GM12891 (cell line): ENCODE measurements at regions not wholly inside any gene's neighbourhood (a gene's known extent, or its start where the extent isn't known, plus 50 kb on each side); places are given as distances from the start of the nearest gene placed in this dataset.

Experiments used
- DNase-seq: peaks from one replicate; pipeline ENCODE4 v3.0.0; 2011; ENCODE audit warnings: low spot score; ENCODE audit not compliant: insufficient read length
- FAIRE-seq: peaks from 2 replicates; lab custom pipeline; 2011; peaks lifted over from hg19 to GRCh38; lab: Jason Lieb, UNC
- PAX5 ChIP-seq: IDR thresholded peaks from 2 replicates; pipeline ENCODE4 v1.6.1; 2011; ENCODE audit warnings: low read length, moderate library complexity, mild to moderate bottlenecking; ENCODE audit not compliant: insufficient read depth, severe bottlenecking
- POLR2A ChIP-seq: IDR thresholded peaks from 2 replicates; pipeline ENCODE4 v1.6.1; 2011; ENCODE audit warnings: low read depth, low read length, control low read depth
- POLR2AphosphoS5 ChIP-seq: IDR thresholded peaks from 2 replicates; pipeline ENCODE4 v1.6.1; 2011; ENCODE audit warnings: low read depth, low read length, control low read depth
- POU2F2 ChIP-seq: IDR thresholded peaks from 2 replicates; pipeline ENCODE4 v1.6.1; 2011; ENCODE audit warnings: low read depth, mild to moderate bottlenecking, control low read depth, low read length, moderate library complexity
- SPI1 ChIP-seq: IDR thresholded peaks from 2 replicates; pipeline ENCODE4 v1.6.1; 2011; ENCODE audit warnings: low read depth, low read length, control low read depth
- TAF1 ChIP-seq: IDR thresholded peaks from 2 replicates; pipeline ENCODE4 v1.6.1; 2011; ENCODE audit warnings: low read depth, low read length, control low read depth

DNA sequence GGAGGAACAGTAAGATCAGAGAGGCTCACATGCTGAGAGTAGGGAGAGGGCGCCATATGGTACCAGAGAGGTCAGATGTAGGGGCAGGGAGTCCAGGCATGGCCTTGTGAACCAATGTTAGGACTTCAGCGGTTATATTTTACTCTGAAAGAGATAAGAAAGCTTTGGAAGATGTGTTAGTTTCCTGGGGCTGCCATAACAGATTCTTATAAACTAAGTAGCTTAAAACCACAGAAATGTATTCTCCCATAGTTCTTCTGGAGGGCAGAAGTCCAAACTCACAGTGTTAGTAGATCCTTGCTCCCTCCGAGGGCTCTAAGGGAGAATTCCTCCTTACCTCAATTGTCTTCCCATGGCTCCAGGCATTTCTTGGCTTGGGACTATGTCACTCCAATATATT is 502.5 kb upstream of the ADGRL2 start:
- no peak for TF ChIP-seq PAX5
- no peak for TF ChIP-seq TAF1
- TF ChIP-seq SPI1 = no peak
- TF ChIP-seq POLR2A = no peak
- TF ChIP-seq POLR2AphosphoS5 = no peak
- TF ChIP-seq POU2F2 = no peak
- FAIRE-seq = no peak

GRCh38 chr1:81296601-81297000 is 504.1 kb upstream of the ADGRL2 start:
- DNase-seq (no peak), FAIRE-seq (no peak)
- no peak for TF ChIP-seq POLR2A

More for the DNA sequence above, 502.5 kb upstream of the ADGRL2 start:
- no peak for DNase-seq

DNA sequence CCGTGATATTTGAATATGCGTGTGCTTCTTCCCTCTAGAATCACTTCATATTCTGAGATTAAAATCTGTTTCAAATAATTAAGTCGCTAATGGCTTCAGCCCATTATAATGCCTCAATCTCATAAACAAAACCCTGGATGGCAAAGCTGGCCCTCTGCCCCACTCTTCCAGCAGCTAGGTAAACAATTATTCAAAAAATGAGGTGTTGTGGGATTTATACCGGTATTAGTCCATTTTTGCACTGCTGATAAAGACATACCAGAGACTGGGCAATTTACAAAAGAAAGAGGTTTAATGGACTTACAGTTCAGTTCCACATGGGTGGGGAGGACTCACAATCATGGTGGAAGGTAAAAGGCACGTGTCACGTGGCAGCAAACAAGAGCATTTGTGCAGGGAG is 510.4 kb upstream of the ADGRL2 start:
- DNase-seq (no peak), FAIRE-seq (no peak)
- TF ChIP-seq SPI1 = no peak
- TF ChIP-seq PAX5 = no peak
- no peak for TF ChIP-seq POU2F2
- TF ChIP-seq POLR2AphosphoS5 = no peak
- no peak for TF ChIP-seq TAF1
- no peak for TF ChIP-seq POLR2A

- TF ChIP-seq POU2F2 = no peak
- TF ChIP-seq POLR2AphosphoS5 = no peak
- no peak for TF ChIP-seq POLR2A
- TF ChIP-seq TAF1 = no peak
- TF ChIP-seq PAX5 = no peak
- TF ChIP-seq SPI1 = no peak
- no peak for DNase-seq
- no peak for FAIRE-seq
Measured at GRCh38 chr1:81288689-81289088, 512.0 kb upstream of the ADGRL2 start.

DNA sequence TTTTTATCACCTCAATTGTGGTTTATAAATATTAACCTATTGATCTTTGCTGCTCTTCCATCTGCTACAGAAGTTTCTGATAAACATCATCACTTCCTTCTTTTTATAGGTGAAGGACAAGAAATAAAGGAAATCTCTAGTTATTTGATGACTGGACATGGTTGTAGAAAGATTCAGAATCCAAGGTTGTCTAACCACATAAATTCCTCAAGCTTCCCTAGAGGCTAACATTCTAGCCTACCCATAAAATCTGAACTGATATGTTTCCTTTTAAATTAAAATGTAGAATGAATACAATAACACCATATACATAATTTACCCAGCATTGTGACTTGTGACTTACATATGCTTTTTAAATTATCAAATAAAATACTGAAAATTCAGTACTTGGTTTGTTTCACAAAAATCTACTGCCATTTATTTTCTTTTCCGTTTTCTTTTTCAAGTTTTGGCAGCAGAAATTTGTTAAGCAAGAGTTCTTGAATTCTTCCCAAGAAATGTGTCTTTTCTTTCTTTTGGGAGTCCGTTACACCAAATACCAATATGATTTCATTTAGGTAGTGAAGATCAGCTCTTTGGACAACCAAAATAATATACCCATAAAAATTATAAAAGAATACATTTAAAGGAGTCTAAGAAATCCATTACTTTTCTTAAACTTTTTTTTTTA is 513.2 kb upstream of the ADGRL2 start:
- DNase-seq (no peak), FAIRE-seq (no peak)
- no peak for TF ChIP-seq PAX5
- no peak for TF ChIP-seq TAF1
- no peak for TF ChIP-seq POU2F2
- no peak for TF ChIP-seq SPI1
- TF ChIP-seq POLR2A = no peak
- no peak for TF ChIP-seq POLR2AphosphoS5

GRCh38 chr1:81270051-81270450 is 530.7 kb upstream of the ADGRL2 start:
- FAIRE-seq (no peak), DNase-seq (no peak)
- TF ChIP-seq PAX5 (no peak), POLR2A (no peak), POU2F2 (no peak), POLR2AphosphoS5 (no peak), TAF1 (no peak), SPI1 (no peak)

GRCh38 chr1:81264976-81265375 is 535.8 kb upstream of the ADGRL2 start:
- DNase-seq (no peak), FAIRE-seq (no peak)
- no peak for TF ChIP-seq POU2F2
- TF ChIP-seq SPI1 = no peak
- TF ChIP-seq TAF1 = no peak
- TF ChIP-seq POLR2AphosphoS5 = no peak
- no peak for TF ChIP-seq POLR2A
- TF ChIP-seq PAX5 = no peak

- FAIRE-seq (no peak), DNase-seq (no peak)
- TF ChIP-seq POLR2AphosphoS5 (no peak), SPI1 (no peak), TAF1 (no peak), POLR2A (no peak), POU2F2 (no peak), PAX5 (no peak)
Measured at GRCh38 chr1:81259625-81260411, 540.9 kb upstream of the ADGRL2 start.

DNA sequence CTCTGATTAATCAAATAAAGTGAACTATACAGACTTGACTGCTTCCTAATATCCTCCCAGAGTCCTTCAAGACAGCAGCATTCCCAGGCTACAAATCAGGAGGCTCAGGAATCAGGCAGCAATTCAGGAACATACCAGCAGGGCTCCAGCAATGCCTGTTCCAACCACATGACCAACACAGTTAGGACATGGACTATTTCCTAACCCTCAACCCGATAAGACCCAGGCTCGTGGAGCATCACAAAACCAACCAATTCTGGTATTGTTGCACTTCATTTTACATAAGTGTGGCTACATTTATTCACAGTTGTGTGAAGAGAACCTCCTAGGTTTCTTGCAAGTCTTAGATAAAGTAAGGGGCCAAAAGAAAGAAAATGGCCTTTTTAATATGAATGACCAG is 546.2 kb upstream of the ADGRL2 start:
- FAIRE-seq = no peak
- no peak for DNase-seq
- TF ChIP-seq POLR2A (no peak), PAX5 (no peak), POLR2AphosphoS5 (no peak), POU2F2 (no peak), TAF1 (no peak), SPI1 (no peak)

GRCh38 chr1:81254068-81254467 is 546.7 kb upstream of the ADGRL2 start:
- FAIRE-seq (no peak), DNase-seq (no peak)
- TF ChIP-seq POLR2AphosphoS5 (no peak), POU2F2 (no peak), TAF1 (no peak), POLR2A (no peak), SPI1 (no peak), PAX5 (no peak)
